ENCODE measurements at regions not wholly inside any gene's neighbourhood (a gene's known extent, or its start where the extent isn't known, plus 50 kb on each side); places are given as distances from the start of the nearest gene placed in this dataset.

GRCh38 chr10:113301342-113301984, 251.4 kb upstream of the HABP2 start:
- DNase-seq (ENCODE audit: low read depth, low spot score) = no peak
- no peak overlapping the region for H3K4me3 ChIP-seq (ENCODE audit: low read depth, low read length)
- TF ChIP-seq CTCF (IDR thresholded peaks at IDR 0.05; ENCODE audit: low read depth, low read length) = no peak
- in situ Hi-C loops (cut with HindIII; ENCODE audit: low sequenced_read_pairs) = no loop called here

GRCh38 chr10:113302062-113302461, 250.8 kb upstream of the HABP2 start:
- TF ChIP-seq CTCF (IDR thresholded peaks at IDR 0.05; ENCODE audit: low read depth, low read length) = no peak
- in situ Hi-C loops (cut with HindIII; ENCODE audit: low sequenced_read_pairs) = no loop called here
- no peak for DNase-seq (ENCODE audit: low read depth, low spot score)

GRCh38 chr10:113303544-113304146, 249.2 kb upstream of the HABP2 start:
- in situ Hi-C loops (cut with HindIII; ENCODE audit: low sequenced_read_pairs) = no loop called here
- H3K4me3 ChIP-seq (ENCODE audit: low read depth, low read length) = no peak overlapping the region
- no peak for DNase-seq (ENCODE audit: low read depth, low spot score)
- TF ChIP-seq CTCF (IDR thresholded peaks at IDR 0.05; ENCODE audit: low read depth, low read length) = no peak

More at GRCh38 chr10:113302062-113302461, 250.8 kb upstream of the HABP2 start:
- H3K4me3 ChIP-seq (ENCODE audit: low read depth, low read length) = no peak overlapping the region

GRCh38 chr10:113304726-113305125, 248.1 kb upstream of the HABP2 start:
- H3K4me3 ChIP-seq (ENCODE audit: low read depth, low read length) = no peak overlapping the region
- in situ Hi-C loops (cut with HindIII; ENCODE audit: low sequenced_read_pairs) = no loop called here
- no peak for DNase-seq (ENCODE audit: low read depth, low spot score)
- no peak for TF ChIP-seq CTCF (IDR thresholded peaks at IDR 0.05; ENCODE audit: low read depth, low read length)

- TF ChIP-seq CTCF (IDR thresholded peaks at IDR 0.05; ENCODE audit: low read depth, low read length) = no peak
- peak; percentile 57 for DNase-seq (ENCODE audit: low read depth, low spot score)
- H3K4me3 ChIP-seq (ENCODE audit: low read depth, low read length) = no peak overlapping the region
- in situ Hi-C loops (cut with HindIII; ENCODE audit: low sequenced_read_pairs) = no loop called here
Measured at GRCh38 chr10:113305871-113306270, 247.0 kb upstream of the HABP2 start.

GRCh38 chr10:113309791-113310190, 243.1 kb upstream of the HABP2 start:
- TF ChIP-seq CTCF (IDR thresholded peaks at IDR 0.05; ENCODE audit: low read depth, low read length) = no peak
- DNase-seq (ENCODE audit: low read depth, low spot score) = no peak
- in situ Hi-C loops (cut with HindIII; ENCODE audit: low sequenced_read_pairs) = no loop called here
- no peak overlapping the region for H3K4me3 ChIP-seq (ENCODE audit: low read depth, low read length)

Data from astrocyte of the spinal cord (primary cell).